HG03432 (cell line): ENCODE measurements at regions not wholly inside any gene's neighbourhood (a gene's known extent, or its start where the extent isn't known, plus 50 kb on each side); places are given as distances from the start of the nearest gene placed in this dataset.
"Not testable (repeated sequence)": the region's sequence is repeated elsewhere in the genome, so short reads cannot be mapped to it uniquely, and the experiment has no call there.

Experiments used
- ATAC-seq: cut with Tn5 transposase; IDR thresholded peaks from one replicate; pipeline ENCODE4 v1.9.1; 2021; ENCODE audit warnings: mild to moderate bottlenecking, moderate library complexity; ENCODE audit not compliant: unreplicated experiment

DNA sequence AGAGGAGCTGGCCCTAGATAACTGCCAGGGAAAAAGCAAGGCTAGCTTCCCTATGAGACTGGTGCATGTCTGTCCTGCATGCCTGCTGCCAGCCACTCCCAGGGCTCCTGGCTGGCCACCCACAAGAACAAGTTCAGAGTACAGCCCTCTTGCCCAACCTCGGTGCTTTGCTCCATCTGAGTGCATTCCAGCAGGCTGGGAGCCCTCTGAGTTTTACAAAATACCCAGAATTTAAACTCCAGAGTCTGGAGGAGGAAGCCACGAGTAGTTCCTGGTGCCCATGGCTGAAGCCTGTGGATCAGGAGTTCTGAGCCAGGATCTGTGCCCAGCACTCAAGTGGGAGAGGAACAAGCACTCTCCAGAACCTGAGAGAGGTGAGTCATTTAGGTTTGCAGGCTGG is 111.6 kb downstream of the MAGEE2 start:
- no peak for ATAC-seq

DNA sequence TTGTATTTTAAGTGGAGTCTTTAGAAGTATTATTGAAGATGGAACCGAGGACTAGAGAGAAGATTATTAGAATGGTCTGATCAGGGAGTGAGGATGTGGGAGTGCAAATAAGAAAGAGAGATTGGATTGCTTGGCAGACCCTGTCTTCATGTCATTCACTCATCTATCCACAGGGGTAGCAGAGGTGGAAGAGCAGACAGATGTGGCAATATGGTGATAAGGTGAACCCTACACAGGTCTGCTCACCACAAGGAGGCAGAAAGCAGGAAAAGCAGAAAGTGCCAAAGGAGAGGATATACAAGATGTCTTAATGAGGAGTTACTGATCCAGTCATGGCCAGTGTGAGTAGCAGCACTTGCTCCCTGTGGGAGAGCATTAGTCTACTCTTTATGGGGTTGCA is 129.4 kb downstream of the MAGEE2 start:
- no peak for ATAC-seq

DNA sequence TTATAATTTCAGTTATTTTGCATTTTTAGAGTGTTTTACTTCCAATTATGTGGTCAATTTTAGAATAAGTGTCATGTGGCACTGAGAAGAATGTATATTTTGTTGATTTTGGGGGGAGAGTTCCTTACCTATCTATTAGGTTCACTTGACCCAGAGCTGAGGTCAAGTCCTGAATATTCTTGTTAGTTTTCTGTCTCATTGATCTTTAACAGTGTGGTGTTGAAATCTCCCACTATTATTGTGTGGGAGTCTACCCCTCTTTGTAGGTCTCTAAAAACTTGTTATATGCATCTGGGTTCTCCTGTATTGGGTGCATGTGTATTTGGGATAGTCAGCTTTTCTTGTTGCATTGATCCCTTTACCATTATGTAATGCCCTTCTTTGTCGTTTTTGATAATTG is 127.0 kb upstream of the ZDHHC15 start:
- ATAC-seq, result no peak

DNA sequence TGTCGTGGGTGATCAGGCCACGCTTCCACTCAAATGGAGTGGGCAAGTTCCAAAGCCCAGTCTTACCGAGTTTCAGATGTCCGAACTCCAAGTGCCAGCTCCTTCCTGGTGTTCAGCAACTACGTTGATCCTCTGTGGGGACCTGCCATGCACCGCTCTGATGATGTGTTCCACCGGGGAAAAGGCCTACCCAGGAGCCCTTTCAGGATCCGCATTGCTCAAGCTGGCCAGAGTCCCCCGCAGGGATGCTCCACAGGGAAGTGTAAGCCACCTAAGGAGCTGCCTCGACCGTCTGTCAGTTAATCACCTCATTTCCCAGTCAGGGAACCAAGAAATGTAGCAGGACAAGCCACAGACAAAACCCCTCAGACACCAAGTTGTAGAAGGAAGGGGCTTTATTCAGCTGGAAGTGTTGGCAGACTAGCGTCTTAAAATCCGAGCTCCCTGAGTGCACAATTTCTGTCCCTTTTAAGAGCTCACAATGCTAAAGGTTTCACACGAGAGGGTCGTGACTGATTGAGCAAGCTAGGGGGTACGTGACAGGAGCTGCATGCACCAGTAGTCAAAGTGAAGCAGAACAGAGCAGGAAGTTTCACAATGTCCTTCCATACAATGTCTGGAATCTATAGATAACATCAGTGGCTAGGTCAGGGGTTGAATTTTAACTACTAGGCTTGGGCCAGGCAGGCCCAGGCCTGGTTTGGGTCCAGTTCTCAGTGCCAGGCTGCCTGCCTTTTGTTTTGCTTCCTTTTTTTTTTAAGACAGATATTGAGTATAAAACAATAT is 126.2 kb upstream of the ZDHHC15 start:
- ATAC-seq, result no peak

DNA sequence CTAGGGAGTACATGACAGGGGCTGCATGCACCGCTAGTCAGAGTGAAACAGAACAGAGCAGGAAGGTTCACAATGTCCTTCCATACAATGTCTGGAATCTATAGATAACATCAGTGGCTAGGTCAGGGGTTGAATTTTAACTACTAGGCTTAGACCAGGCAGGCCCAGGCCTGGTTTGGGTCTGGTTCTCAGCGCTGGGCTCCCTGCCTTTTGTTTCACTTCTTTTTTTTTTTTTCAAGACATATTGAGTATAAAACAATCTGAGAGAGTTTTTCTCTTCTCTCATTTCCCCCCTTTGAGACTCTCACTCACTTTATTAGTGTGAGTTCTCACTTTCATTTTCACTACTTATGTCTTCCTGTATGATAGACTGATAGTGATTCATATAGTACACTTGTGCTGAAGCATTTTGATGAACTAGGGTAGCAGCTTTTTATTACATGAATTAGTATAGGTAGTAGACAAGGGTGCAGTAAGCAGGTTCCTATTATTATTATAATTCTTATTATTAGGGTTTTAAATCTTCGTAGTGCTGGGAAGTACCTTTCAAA is 120.0 kb upstream of the ZDHHC15 start:
- no peak for ATAC-seq

DNA sequence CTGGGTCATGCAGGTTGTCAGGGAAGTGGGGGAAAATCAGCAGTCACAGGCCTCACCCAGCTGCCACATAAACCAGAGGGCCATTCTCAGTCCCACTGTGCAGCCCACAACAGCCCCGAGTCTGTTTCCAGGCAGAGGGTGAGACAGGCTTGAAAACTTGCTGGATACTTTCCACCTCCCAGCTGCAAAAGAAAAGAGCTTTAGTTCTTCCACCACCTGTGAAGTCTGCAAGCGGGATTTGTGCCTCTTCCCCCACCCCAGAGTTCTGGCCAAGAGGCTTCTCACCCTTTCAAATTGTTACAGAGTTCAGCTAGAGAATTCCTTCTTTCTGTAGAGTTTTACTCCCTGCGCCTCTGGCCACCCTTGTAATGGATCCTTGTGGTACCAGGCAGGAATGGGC is 115.5 kb upstream of the ZDHHC15 start:
- no peak for ATAC-seq

DNA sequence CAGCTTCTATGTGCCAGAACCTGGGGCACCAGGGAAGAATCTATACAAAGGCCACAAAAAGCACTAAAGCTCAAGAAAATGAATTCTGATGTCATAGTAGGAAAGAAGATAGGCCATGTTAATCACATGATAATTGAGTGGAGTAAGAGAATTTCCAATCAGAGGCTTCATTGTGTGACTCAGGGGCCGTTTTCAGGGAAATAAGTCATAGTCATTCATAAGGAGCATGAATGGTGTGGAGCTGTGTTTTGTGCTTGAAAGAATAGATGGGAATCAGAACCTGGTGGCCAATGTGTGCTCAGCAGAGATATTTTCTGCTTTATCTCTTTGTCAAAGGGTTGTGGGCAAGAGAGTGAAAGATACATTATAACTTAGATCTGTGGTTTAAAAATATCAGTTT is 102.4 kb upstream of the ZDHHC15 start:
- ATAC-seq, result no peak

DNA sequence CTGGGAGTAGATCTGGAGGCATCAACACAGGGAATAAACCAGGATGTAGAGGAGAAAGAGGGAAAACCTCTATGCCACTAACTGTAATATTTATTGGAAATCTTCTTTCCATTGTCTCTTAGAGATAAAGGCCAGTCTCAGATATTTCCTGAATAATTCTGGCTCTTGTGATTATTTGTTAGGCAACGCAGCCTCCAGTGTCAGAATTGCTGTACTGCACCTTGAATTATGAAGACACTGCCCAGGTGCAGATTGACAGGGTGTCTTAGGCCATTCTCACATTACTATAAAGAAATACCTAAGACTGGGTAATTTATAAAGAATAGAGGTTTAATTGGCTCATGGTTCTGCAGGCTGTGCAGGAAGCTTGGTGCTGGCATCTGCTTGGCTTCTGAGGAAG is 100.7 kb upstream of the ZDHHC15 start:
- ATAC-seq, result no peak

DNA sequence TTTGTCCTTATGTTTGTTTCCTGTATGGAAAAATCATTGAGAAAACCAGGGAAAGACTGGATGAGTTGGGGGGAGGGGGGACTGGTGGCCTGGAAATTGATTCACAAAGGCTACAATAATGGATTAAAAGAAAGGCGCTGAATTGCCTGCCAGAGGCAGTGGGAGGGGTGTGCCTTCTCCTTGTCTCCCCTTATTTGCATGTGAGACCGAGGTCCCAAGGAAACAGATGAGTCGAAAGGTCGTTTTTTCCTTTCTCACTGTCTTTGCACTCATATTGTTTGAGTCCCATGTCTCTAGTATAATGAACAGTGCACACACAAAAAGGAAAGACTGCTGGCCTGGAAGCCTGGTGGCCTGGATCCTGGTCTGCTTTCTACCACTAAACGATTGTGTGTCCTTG is 86.6 kb upstream of the ZDHHC15 start:
- ATAC-seq, result no peak

DNA sequence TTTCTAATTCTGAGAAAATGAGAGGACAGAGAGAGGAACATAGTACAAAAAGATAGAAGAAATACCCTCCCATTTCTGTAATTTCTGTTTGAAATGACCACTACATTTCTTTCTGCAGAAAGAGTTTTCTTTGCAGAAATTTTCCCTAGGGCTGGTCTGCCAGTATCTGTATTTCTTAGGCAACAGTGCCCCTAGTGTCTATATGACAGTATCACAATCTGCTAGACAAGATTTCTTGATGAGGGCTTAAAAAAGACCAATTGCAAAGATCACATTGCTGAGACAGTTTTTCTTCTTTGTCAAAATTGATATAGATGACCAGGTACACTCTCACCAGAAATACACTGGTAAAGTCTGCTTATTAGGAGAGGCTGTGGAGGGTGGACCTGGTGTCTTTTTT is 81.0 kb upstream of the ZDHHC15 start:
- ATAC-seq, result peak; percentile 49

DNA sequence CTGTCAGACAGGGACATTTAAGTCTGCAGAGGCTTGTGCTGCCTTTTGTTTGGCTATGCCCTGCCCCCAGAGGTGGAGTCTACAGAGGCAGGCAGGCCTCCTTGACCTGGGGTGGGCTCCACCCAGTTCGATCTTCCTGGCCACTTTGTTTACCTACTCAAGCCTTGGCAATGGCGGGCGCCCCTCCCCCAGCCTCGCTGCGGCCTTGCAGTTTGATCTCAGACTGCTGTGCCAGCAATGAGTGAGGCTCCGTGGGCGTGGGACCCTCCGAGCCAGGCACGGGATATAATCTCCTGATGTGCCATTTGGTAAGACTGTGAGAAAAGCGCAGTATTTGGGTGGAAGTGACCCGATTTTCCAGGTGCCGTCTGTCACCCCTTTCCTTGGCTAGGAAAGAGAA is 79.2 kb upstream of the ZDHHC15 start:
- not testable (repeated sequence) for ATAC-seq

DNA sequence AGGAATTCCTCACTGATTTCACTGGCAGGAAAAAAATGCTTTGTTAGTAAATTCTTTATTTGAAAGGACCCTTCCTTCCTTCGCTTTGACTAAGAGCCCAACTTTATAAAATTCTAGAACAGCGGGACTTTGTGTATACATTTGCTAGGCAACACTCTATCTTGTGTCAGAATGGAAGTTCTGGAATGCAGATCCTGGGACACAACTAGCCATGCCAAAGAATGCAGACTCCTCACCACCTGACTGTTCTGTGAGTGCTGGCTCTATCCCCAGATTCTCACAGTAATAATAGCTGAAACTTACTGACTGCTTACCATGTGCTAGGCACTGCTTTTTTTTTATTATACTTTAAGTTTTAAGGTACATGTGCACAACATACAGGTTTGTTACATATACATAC is 73.3 kb upstream of the ZDHHC15 start:
- no peak for ATAC-seq

DNA sequence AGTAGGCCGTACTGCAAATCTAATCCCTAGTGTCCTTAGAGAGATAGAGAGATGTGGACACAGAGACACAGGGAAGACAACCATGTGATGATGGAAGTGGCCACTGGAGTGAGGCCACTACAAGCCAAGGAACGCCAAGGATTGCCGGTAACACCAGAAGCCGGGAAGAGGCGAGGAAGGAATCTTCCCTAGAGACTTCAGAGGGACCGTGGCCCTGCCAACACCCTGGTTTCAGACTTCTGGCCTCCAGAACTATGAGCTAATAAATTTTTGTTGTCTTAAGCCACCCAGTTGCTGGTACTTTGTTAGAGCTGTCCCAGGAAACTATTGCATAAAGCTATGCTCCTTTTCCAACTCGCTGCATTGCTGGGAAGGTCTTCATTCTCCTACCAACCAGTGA is 70.3 kb upstream of the ZDHHC15 start:
- not testable (repeated sequence) for ATAC-seq

DNA sequence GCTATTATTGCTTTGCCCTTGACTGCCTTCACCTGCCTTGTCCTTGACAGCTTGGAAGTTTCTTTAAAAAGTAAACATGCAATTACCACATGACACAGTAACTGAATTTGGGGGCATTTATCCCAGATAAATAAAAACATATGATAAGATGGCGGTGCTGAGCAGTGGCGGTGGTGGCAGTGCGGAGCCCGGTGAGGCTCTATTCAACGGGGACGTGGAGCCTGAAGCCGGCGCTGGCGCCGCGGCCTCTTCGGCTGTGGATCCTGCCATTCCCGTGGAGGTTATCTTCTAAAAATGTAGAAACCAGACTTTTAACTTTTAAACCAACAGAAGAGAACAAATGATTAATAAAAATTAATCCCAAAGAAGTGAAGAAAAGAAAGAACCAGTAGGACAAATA is 59.7 kb upstream of the ZDHHC15 start:
- ATAC-seq, result no peak
